Activated CD4-positive, alpha-beta T cell treated with anti-CD3 and anti-CD28 coated beads, Interleukin-2, Interleukin-4, amounts not matched to agents 100 ng/mL and 50 ng/mL, durations not matched to agents 16 hours and 8 hours (primary cell): ENCODE measurements at regions not wholly inside any gene's neighbourhood (a gene's known extent, or its start where the extent isn't known, plus 50 kb on each side); places are given as distances from the start of the nearest gene placed in this dataset.
"Not testable (repeated sequence)": the region's sequence is repeated elsewhere in the genome, so short reads cannot be mapped to it uniquely, and the experiment has no call there.

Source experiments
- DNase-seq: peaks from one replicate; pipeline ENCODE4 v3.0.0-alpha.2; 2020; ENCODE audit warnings: low spot score

DNA sequence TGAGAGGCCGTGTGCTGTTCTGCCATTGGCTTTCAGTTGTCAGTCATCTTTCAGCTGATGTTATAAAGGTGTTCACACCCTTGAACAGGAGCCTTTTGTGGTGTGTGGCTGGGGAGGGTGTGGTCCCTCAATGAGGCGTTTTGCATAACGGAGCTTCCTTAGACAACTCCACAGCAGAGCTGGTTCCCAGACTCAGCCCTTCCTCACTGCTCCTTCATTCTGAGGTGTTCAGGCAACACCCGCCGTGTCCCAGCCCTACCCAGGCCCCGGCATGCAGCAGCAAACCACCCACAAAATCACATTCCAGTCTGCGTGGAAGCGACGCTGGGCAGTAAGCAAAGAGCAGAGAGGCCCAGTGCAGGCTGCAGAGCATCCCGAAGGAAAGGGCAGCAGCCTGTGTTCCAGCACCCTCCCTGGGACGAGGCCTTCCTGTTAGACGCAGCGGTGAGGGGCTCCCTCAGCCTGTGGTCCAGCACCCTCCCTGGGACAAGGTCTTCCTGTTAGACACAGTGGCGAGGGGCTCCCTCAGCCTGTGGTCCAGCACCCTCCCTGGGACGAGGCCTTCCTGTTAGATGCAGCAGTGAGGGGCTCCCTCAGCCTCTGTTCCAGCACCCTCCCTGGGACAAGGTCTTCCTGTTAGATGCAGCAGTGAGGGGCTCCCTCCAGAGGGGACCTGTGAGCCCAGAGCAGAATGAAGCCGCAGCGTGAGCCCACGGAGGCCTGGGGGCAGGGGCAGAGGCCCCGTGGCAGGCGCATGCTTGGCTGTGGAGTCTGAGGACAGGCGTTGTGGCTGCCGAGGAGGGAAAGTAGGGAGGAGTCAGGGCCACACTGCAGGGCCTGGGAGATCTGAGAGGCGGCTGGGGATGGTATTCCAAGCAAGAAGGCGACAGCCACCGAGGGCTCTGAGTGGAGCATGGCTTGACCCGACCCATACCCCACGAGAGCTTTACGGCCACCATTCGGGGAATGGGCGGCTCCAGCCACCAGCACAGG lies 201.8 kb upstream of the HDAC4 start:
- DNase-seq, result peak; percentile 2

DNA sequence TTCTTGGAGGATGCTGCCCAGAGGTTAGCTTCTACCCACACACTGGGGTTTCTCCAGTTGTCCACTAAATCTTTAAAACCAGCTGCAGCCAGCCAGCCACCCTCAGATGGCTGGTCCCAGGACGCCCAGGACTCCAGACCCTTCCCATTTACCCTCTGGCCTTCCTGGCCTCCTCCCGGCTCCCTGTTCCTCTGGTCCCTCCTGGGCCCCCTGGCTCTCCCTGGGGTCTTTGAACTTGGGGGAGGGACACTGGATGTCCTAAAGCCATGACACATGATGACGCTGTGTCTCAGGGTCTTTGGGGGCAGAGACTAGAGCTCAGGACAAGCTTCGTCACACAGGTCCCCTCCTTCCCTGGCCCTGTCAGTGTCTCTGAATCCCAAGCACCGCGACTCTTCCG lies 201.1 kb upstream of the HDAC4 start:
- DNase-seq, result no peak

DNA sequence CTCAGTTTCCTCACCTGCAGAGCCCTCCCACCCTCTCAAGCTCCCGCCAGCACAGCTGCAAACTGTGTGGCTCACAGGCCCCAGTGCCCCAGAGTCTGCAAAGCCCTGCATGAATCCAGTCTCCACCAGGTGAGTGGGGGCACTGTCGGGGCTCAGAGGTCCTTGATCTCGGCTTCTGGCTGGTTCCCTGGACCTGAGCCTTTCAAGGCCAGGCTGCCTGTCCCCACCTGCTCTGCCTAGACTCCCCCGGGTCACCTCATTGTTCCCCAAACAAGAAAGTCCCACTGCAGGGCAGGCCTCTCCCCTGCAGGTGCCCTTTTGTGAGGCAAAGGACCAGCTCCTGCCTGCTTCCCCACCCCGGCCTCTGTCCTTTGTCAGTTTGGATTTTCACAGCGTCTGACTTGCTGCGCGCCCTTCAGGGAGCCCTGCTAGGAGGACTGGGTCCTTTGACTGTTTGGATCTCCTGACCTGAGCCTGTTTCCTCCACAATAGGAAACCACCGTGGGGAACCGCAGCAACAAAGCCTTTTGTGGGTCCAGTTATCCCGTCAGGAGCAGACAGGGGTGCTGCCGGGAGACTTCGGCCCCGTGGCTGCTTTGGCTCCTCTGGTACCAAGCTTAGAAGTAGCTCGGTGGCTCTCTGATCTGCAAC lies 200.5 kb upstream of the HDAC4 start:
- DNase-seq, result no peak

DNA sequence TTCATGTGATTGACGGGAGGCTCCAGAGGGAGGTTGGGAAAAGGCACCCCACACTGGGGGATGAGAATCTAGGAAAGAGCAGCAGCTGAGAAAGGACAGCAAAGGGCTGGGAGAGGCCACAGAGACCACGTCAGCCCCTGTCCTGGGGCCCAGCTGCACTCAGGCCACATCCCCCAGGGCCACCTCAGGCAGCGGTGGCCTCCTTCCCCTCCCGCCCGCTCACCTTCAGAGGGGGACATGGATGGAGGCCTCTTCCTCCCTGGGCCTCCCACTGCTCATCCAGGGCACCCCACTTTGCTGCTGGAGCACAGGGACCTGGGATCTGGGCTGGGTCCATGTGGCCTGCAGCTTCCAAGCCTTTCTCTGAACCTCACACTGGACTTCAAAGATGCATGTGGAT lies 199.8 kb upstream of the HDAC4 start:
- no peak for DNase-seq

DNA sequence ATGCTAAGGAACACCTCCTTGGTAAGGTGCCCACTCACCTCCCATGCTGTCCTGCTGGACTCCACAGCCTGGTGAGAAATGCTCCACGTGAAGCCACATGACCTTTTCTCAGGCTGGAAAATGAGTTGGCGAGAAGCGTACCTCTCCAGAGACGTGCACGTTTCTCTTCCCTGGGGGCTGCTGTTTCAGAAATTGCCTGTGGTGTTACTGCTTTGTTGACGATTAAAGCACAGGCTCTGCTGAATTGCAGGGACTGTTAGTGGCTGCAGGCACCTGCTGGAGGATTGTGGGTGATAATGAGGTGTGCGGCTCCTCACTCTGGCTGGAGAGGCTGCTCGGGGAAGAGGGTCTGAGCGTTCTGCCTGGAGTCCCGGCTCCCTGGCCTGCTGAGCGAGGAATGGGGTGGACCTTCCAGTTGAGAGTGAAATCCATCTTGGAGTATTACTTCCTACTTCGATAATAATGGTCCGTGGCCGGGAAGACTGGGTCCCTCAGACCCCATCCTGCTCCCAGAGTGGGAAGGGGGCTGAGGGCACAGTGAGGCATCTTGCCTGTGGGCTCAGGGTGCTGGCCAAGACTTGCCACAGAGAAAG lies 199.3 kb upstream of the HDAC4 start:
- no peak for DNase-seq

DNA sequence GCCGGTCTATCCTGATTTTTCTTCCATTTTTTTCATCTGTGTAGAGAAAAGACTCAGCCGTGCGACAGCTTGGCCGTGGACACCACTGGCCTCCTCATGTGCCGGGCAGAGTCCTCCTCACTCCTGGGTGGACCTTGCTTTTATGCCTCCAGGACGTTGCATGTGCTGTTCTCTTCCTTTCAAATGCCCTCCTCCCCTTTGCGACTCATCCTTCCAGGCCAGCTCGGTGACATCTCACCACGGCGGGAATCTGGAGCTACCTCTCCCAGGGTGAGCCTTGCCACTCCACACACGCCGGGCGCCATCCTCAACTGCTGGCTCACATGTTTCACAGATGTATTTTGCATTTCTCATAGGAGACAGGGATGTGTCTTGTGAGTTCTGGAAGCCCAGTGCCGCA lies 198.5 kb upstream of the HDAC4 start:
- DNase-seq, result no peak

DNA sequence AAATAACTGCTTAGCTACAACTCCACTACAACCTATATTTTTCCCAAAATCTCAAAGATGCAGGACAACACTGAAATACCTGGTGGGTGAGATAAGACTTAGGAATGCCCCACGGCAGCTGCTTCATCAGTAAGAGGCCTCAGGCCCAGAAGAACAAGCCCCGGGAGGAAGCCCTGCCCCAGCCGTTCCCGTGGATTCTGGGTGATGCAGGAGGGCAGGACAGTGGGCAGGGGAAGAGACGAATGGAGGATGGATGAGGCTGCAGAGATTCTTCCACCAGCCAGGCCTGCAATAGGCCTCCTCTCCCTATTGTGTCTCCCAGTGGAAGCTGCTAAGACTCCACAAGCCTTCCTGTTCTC lies 197.9 kb upstream of the HDAC4 start:
- no peak for DNase-seq

DNA sequence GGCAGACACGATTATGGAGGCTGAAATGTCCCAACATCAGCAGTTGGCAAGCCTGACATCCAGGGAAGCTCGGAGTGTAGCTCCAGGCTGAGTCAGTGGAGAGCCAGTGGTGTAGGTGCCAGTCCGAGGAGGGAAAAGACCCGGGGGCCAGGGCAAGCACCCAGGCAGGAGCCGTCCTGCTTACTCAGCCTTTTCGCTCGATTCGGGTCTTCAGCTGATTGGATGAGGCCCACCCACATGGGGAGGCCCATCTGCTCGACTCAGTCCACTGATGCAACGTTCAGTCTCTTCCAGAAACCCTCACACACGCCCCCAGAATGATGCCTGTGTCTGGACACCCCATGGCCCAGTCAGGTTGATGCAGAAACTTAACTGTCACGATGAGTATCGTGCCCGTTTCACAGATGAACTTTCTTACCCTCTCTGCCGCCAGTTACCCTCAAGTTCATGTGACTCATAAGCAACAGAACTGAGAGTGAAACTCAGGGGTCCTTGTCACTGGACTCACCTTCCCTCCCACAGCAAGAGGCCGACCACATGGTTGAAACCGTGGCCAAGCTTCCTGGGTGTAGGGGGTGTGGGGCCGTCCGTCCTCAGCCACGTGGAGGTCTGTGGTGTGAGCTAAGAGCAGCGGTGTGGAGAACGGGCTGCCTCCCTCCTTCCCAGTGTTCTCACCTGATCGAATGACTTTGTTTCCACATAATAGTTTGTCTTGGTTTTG lies 197.4 kb upstream of the HDAC4 start:
- DNase-seq, result no peak

DNA sequence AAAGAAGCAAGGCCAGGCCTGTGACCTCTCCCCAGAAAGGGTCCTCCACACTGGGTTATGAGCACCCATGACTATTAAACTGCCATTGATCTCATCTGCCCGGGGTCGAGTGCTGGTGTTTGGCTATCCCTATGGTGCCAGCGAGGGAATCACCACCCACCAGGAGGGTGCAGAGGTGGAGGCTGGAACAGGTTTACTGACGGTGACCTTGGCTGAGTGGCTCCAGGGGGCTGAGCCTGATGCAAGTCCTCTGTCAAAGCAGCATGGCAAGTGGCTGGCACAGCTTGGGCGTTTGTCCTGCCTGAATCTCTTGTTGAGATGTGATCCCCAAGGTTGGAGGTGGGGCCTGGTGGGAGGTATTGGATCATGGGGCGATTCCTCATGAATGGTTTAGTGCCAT lies 196.4 kb upstream of the HDAC4 start:
- DNase-seq, result no peak

DNA sequence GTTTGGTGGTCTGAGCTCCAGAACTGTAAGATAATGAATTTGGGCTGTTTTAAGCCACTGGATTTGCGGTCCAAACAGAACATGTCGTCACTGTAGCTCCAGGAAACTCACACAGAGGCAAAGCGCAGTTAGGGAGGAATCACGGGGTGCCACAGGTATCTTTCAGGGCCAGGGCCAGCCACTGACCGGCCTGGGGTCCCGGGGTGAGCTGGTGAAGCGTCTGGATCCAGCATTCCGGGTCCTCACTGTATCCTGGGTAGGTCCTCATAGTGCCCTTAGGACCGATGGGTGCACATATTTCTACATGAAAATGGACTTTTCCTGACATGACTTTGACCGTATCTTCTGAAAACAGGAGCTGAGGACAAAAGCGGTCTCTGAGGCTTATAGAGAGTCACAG lies 196.0 kb upstream of the HDAC4 start:
- no peak for DNase-seq

DNA sequence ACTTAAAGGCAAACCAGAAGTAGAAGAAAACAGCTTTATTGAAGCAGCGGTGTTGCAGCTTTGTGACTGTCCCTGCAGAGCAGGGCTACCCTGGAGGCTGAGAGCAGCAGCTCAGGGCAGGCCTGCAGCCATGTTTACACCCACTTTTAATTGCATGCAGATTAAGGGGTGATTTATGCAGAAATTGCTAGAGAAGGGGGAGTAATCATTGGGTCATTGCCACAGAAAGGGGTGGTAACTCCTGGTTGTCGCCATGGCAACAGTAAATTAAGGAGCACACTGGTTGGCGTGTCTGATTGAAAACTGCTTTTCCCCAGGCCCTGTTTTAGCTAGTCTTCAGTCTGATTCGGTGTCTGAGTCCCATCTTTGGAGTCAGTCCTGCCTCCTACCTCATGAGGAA lies 195.4 kb upstream of the HDAC4 start:
- no peak for DNase-seq

DNA sequence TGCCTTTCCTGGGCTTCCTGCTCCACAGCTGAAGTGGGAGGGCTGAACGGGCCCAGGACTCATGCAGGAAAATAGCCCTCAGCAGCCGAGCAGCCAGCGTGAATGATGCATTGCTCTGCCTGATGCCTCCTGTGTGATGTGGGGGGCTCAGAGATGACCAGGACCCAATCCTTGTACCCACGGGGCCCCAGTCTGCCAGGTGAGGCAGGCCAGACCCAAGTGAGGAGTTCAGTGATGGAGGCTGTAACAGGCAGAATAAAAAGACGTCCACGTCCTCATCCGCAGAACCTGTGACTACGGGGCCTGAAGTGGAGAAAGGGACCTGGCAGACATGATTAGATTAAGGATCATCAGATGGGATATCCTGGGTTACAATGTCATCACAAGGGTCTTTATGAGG lies 194.9 kb upstream of the HDAC4 start:
- DNase-seq, result no peak

DNA sequence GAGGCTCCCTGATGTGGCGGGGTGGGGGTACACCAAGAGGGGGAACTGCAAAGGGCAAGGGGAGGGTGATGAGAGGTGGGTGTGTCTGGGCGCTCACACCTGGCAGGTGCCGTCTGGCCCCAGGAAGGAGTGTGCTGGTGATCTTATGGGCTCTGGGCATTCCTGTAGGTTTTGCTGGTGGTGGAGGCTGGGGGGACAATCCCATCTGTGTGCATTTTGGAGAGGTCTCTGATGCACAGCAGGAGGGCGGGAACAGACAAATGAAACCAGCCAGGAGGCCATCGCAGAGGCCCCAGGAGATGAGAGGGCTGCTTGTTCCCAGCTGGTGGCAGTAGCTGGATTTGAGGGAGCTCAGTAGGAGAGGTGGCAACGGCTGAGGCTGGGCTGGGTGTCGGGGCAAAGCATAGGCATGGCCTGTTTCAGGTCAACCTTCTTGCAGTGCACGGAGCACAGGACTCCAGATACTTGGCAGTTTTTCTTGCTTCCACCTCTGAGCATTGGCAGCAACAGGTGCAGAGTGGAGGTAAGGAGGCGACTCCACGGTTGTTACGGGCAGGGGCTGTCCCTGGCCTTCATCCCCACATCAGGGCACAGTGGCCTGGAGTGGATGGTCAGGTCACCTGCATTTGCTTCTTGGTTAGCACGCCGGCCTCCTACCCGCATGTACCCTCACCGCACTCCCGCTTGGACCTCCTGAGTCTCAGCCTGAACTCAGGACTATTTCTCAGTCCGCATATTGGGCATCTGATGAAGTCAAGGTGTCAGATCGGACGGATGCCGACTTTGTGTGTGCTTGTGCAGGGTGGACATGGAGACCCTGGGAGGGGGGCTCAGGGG lies 194.2 kb upstream of the HDAC4 start:
- no peak for DNase-seq

DNA sequence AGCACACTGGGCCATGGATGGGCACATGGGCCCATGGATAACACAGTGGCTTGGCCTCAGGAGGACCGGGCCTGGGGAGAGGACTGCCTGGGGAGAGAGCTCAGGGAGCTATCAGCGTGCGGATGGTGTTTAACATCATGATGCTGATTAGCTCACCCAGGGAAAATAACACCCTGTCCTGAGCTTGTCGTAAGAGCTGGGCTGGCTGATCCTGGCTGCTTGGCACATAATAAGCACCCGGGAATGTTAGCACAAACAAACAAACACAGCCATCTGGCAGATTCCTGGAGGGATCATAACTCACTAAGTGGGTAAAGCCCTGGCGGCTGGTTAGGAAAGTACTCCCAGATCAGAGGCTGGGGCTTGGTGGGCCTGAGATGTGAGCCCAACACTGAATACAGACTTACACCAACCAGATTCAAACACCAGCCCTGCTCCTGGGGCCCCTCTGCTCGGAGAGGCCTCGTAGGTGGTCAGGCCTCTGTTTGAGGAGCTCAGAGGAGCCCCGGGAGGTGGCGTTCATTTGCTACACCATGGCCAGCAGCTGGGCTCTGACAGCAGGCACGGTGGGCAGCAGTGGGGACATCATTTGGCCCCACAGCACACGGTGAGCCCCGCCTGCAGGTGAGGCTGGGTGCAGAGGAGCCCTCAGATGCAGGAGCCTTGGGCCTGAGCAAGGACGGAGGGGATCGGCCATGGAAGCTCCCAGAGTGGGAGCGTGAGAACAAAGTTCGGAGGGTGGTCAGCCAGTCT lies 193.4 kb upstream of the HDAC4 start:
- DNase-seq, result no peak

DNA sequence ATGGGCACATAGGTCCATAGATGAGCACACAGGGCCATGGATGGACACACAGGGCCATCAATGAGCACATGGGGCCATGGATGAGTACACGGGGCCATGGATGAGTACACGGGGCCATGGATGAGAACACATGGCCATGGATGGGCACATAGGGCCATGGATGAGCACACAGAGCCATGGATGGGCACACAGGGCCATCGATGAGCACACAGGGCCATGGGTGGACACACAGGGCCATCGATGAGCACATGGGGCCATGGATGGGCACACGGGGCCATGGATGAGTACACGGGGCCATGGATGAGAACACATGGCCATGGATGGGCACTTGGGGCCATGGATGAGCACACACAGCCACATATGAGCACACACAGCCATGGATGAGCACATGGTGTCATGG lies 192.6 kb upstream of the HDAC4 start:
- no peak for DNase-seq

DNA sequence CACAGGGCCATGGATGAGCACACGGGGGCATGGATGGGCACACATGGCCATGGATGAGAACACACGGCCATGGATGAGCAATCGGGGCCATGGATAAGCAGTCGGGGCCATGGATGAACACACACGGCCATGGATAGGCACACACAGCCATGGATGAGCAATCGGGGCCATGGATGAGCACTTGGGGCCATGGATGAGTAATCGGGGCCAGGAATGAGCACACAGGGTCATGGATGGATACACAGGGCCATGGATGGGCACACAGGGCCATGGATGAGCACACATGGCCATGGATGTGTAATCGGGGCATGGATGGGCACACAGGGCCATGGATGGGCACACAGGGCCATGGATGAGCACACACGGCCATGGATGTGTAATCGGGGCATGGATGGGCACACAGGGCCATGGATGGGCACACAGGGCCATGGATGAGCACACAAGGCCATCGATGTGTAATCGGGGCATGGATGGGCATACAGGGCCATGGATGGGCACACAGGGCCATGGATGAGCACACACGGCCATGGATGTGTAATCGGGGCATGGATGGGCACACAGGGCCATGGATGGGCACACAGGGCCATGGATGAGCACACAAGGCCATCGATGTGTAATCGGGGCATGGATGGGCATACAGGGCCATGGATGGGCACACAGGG lies 191.9 kb upstream of the HDAC4 start:
- DNase-seq, result not testable (repeated sequence)

DNA sequence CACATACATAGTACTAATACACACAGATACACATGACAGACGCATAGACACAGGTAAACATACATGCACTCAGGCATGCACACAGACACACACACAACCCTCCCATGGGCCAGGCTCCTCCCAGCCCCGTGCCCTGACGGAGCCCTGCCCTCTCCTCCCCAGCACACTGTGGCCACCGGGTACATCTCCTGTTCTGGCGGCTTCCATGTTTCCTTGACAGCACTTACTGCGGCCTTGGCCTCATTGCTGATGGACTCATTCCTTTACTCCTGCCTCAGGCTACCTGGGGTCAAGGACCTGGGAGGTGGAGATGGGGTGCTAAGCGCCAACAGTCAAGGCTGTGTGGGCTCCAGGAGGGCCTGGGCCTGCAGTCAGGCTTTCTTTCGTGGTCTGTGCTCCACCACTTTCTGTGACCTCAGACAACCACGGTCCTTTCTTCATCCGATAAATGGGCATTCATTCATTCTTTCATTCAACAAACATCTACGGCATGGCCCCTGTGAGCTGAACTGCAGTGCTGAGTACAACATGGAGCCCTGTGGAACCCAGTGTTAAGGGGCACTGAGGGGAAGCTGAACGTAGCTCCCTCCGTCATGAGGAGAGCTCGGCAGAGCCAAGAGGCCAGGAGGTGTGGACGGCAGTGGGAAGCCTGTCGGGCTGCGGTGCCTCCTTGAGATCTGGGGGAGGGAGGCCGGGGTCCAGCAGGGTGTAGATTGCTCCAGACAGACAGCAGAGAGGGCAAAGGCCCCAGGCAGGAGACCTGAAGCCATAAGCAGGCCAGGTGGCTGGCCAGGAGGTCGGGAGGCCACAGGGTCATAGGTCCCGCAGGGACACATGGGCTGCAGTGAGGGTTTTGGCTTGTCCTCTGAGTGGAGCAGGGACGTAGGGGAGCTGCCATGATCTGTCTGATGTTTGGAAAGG lies 190.4 kb upstream of the HDAC4 start:
- no peak for DNase-seq

DNA sequence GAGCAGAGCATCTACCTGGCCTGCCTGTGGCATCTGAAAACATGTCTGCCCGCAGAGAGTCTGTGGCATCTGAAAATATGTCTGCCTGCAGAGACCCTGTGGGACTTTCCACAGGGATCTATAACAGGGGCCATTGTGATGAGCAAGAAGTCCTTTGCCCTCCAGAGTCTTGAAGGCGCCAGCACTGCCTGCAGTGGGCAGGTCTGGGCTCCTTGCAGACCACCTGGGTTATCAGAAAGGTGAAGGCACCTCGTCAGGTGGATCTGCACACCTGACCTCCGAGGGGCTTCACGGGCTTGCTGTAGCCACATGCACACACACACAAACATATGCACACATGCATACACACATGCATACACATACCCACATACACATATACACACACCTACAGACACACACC lies 189.5 kb upstream of the HDAC4 start:
- no peak for DNase-seq

DNA sequence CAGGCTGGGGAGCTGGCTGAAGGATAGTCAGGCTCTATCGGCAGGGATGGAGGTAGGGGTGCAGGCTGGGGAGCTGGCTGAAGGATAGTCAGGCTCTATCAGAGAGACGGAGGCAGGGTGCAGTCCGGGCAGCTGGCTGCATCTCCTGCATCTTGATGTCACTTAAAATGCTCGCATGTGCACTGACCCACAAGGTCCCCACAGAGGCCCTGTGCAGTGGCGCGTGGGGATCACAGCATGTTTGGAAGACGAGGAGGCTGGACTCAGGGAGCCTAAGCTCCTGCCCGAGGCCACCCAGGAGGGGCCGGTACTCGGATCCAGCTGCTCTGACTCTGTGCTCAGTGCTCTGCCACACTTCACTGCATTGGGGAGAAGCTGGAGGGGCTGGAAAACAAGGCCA lies 189.0 kb upstream of the HDAC4 start:
- no peak for DNase-seq
